GM21528 (cell line): ENCODE measurements at regions not wholly inside any gene's neighbourhood (a gene's known extent, or its start where the extent isn't known, plus 50 kb on each side); places are given as distances from the start of the nearest gene placed in this dataset.
"Not testable (repeated sequence)": the region's sequence is repeated elsewhere in the genome, so short reads cannot be mapped to it uniquely, and the experiment has no call there.

Experiments
- ATAC-seq: cut with Tn5 transposase; IDR thresholded peaks from one replicate; pipeline ENCODE4 v1.9.1; 2021; ENCODE audit warnings: mild to moderate bottlenecking, moderate library complexity; ENCODE audit not compliant: unreplicated experiment, low FRiP score

DNA sequence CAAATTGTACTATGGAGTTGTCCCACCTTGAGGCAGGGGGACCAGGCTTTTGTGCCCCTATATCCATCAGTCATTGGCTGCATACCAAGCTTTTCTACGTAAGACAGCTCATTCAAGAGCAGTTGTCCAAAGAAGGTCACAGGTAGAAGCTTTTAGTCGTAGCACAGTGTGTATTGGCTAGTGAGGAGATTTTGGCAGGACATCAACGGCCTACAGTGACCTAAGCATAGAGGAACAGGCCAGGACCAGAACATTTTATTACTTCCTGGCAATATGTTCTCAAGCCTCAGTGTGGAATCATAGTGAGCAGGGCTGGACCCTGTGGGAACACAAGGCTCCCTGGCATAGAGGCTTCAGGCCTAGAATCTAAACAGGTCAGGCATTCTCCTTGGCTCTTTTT, 105.4 kb upstream of the ANKRD28 start:
- ATAC-seq: no peak

DNA sequence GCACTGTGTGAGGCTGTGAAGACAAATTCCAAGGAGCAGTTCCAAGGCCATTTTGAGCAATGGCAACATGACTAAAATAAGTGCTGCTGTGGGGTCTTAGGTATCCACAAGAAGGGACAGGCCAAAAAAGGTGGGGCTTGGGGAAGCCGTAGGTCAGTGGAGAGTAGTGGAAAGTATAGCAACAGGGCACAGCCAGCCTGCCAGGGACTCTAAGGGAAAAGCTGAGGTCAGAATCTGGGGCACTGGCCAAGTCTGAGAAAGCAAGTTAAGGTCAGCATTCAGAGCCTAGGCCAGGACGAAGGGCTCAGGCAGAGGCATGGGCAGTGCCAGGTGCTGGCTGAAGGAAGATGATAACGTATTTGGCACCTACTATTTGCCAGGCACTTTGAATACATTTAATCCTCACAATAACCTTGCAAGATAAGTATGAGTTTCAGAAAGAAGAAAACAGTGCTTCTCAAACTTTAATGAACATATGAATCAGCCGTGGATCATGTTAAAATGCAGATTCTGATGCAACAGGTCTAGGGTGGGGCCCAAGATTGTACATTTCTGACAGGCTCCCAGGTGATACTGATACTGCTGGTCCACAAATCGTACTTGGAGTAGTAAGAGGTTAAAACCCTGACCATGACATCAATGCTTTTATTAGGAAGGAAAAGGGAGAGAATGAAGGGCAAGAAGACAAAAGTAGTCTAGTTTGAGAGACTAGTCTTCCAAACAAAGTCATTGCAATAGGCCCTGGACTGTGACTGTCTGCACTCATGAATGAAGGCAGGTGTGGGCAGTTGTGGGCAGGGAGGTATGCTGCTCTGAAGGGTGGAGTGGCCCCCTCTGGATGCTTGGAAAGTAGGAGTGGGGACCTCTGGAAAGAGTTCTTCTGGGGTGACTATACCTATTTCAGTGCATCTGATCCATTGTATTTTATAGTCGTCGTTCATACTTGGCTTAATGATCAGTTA, 106.3 kb upstream of the ANKRD28 start:
- ATAC-seq: no peak

DNA sequence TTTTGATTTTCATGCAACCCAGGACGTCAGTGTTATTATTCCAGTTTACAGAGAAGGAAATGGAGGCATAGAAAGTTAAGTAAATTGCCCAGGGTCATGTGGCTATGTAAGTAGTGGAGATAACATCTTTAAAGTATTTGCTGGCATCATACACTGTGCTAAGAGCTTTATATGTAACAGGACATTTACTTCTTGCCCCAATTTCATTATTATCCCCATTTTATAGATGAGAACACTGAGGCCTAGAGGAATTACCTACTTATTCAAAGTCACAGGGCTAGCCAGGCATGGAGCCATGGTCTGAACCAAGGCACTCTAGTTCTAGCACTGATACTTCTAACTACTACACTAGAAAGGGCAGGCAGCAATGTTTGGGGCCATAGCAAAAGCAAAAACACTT, 107.3 kb upstream of the ANKRD28 start:
- no peak for ATAC-seq

DNA sequence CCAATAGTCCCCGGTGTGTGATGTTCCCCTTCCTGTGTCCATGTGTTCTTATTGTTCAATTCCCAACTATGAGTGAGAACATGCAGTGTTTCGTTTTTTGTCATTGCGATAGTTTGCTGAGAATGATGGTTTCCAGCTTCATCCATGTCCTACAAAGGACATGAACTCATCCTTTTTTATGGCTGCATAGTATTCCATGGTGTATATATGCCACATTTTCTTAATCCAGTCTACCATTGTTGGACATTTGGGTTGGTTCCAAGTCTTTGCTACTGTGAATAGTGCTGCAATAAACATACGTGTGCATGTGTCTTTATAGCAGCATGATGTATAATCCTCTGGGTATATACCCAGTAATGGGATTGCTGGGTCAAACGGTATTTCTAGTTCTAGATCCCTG, 109.6 kb upstream of the ANKRD28 start:
- ATAC-seq: not testable (repeated sequence)

DNA sequence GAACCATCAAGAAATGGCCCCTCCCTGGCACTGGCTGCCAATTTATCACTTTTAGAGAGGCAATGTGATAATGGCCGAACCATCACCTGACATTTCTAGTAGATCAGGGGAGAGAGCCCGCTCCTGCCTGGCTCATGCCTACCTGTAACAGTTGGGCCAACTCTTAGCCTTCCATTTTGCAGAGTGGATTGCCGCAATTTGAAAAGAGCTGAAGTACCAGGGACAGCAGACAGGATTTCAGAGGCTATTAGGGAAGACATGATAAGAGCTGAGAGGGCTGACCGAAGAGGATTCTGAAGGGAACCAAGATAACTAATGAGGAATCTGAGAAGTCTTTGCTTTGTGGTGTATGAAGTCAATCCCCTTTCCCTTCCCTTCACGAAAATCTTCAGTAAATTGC, 121.2 kb upstream of the ANKRD28 start:
- no peak for ATAC-seq

DNA sequence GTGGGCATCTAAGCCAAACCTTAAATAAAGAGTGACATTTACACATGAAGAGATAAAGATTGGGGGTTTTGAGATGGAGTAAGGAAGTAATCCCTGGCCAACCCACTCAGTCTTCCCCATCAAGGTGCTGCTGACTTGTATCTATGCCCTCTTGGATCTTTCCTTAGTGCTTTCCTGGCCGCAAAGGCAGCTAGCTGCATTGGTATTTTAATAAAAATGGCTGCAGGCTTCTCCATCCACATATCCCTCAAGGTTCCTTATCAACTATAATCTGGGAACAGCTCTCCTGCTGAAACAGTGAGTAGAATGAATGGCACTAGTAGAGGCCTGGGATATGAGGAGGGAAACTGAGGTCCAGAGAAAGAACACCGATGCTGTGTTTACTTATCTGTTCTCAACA, 122.2 kb upstream of the ANKRD28 start:
- ATAC-seq: no peak

DNA sequence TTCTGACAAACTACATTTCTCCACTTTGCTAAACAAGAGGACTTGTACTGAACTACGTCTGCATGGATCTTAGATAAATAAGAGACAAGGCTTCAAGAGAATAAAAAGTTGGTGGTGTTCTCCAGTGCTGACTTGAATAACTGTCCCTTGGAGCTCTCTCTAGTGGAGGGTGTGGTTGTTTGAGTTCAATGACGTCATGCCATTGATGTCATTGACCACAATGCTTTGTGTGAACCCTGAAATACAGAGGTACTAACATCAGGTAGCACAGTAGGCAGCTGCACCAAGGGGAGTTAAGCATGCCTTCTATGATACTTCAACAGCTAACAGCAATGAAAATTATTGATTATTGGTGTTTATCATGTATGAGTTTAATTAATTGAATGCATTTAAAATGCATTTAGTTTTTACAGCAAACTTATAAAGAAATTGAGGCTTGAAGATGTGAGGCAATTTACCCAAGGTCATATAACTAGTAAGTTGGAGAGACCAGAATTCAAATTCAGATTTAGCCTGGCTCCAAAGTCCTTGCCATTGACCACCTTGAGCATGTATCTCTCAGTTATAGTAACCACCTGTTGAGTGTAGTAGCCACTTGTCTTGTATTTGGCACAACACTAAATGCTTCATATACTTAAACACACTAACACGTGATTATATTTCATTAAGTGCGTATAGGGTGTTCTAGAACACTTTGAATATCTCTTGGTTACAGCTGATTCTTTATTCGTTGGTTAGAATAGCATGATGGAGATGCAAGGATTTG, 126.0 kb upstream of the ANKRD28 start:
- no peak for ATAC-seq

DNA sequence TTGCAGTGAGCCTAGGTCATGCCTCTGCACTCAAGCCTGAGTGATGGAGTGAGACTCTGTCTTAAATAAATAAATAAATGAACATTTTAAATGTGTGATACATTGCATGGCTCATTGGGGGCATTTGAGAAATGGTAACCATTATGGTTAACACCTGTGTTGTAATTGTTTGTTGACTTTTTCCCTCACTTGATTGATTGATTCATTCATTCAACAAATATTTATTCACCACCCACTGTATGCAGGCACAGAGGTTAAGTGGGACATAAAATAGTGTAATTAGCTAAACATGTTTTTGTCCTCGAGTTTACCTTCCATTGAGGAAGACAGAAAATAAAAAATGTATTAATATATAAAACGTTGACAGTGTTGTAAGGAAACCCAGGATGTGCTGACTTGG, 127.1 kb upstream of the ANKRD28 start:
- ATAC-seq: no peak

DNA sequence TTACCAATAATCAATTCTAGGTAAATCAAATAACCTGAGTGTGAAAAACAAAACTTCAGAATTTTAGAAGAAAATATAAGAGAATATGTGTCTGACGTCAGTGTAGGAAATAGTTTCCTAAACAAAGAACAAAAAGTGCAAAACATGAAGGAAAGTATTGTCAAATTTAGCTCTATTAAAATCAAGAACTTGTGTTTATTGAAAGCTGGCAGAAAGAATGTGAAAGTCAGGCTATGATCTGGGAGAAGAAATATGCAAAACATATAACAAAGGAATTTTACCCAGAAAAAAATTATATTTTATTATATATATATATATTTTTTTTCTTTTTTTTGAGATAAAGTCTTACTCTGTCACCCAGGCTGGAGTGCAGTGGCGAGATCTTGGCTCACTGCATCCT, 129.1 kb upstream of the ANKRD28 start:
- ATAC-seq: no peak

DNA sequence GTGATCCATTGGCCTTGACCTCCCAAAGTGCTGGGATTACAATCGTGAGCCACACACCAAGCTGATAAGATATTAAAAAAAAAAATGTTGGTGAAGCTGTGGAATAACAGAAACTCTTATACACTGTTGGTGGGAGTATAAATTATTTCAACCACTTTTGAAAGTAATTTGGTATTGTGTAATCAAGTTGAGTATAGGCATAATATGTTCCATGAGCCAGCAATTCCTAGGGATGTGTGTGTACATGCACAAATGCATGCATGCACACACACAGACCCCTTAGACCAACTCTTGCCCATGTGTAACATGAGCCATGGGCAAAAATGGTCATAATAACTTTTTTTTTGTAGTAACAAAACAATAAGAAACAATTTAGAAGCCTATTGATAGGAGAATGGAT, 130.2 kb upstream of the ANKRD28 start:
- ATAC-seq: no peak

DNA sequence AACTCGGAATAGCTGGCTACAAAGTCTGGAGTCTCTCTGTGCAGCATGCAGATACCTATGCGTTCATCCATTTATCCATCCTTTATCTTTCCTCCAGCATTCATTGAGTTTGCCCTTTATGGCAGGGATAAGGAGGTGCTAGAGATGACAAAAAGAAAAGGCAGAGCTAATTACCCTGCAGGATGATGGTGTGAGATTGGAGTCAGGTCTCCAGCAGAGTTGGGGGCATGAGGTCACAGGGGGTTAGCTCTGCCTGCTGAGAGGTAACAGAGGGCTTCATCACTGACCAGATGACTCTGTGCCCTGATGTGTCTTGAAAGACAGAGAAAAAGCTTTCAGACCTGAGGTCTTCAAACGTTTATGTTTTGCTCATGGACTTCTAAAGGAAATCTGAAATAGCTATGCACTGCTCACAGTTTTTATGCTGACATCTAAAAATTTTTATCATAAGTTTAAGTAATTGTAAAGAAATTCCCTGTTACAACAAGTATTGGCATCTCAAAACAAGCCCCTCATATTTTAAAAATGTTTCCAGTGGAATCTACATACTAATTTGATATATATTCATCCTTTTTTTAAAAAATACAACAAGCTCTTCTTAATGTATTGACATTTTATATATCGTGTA, 132.3 kb upstream of the ANKRD28 start:
- ATAC-seq: no peak

DNA sequence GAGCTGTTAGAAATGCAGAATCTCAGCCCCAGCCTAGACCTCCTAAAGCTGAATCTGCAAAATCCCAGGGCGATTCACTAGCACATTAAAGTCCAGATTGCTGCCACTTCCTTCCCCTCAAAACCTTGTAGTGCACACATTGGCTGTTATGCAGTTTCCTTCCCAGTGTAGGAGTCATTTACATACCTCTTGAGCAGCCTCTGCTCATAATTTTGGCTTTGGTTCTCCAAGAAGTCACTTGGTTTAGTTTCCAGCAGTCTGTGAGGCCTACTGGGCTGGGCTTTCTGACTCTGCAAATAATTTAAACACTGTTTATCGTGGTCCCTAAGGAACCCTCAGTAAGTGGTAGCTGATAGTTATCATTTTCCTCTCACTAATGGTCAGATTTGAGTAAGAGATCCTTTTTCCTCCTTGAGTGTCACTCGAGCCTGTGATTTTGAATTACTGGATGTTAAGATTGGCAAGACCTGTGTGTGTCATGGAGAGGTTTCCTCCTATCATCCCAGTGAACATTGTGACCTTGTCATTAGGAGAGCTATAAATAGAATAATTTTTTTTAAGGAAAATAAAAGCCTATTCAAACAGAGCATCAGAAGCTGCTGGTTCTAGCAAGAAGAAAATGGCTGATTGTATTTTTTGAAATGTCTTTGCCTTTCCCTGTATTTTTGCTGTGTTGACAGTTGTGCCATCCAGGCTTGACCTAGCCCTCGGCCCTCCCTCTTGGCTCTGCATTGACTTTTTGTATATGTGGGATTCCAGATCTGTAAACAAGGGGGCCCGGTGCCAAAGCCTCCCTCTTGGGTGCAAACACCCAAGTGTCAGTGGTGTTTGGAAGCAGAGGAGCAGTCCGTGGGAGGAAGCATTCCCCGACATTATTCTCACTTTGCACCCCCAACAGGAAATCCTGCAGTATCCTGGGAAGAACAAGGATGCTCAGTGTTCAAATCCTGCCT, 134.8 kb upstream of the ANKRD28 start:
- no peak for ATAC-seq

DNA sequence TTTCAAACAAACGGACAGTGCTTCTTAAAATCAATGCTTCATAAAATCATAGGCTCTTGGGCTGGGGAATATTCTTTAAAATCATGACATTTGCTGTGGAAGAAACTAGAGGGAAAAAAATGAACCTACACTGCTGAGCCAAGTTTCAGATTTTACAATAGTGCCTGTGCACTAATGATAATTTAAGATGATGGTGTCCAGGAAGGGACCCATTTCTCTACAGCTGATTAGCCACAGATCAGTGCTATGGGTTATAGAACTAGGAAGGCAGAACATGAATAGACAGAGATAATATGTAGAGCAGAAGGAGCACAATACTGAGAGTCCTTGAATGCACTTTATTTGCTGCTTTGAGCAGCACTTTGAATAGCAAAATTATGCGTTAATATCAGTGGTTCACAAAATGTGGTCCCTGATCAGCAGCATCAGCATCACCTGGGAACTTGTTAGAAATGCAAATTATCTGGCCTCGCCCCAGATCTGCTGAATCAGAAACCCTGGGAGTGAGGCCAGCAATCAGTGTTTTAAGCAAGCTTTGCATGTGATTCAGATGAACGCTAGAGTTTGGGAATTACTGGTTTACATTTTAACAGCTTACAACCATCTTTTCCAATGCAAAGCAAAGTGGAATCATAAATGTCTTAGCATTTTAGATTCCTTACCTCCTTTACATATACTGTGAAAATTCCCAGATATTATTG, 135.8 kb upstream of the ANKRD28 start:
- no peak for ATAC-seq

DNA sequence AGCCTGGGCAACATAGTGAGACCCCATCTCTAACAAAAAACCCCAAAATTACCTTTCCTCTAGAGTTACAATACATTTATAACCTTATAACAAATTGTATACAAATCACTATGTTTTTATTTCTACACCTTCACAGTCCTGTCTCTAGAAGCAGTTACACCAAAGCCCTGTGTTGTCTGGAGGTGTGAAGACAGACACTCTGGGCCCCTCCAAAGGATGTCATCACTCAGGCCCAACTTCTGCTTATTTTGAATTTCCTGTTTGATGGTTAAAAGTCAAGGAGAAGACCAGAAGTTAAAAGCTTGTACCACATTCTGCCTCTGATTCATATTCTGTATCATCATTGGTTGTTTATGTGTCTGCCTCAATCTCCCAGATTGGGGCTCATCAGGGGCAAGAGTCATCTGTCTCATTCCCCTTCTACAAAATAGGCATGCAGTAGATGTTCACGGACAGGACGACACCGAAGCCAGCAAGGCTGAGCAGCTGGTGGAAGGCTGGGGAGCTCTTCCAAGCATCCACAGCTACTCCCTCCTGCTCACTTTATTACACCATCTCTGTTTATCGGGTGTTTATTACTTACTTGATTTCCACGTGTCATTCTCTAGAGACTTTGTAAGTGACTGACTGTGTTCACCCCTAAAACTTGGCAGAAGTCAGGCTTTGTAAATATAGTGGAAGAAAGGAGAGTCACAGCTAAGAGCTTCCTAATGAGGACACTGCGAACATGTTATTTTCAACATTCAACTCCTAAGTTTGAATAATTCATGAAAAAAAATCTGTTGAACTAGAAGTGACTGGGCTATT, 136.8 kb upstream of the ANKRD28 start:
- ATAC-seq: no peak

DNA sequence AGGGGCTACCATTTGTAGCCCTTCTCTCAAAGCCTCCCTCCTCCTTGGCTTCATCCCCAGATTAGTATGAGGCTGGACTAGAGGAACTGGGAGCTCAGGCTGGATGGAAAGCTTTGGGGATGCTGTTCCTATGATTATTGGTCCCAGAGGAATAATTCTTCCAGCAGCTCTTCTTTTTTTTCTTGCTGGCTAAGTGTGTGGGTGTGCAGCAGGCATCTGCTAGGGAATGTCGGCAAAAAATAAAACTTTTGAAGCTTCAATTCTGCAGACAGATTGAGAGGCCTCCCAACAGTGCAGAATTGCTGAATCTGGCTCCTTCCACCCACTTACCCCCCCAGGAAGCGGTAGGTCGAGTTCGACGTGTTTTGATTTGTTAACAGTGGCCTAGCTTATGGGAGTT, 138.5 kb upstream of the ANKRD28 start:
- ATAC-seq: no peak

DNA sequence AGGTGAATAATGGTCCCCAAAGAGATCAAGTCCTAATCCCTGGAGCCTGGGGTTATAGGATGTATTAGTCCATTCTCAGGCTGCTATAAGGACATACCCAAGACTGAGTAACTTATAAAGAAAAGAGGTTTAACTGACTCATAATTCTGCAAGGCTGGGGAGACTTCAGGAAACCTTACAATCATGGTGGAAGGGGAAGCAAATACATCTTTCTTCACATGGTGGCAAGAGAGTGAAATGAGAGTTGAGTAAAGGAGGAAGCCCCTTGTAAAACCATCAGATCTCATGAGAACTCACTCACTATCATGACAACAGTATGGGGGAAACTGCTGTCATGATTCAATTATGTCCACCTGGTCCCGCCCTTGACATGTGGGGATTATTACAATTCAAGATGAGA, 142.9 kb upstream of the ANKRD28 start:
- ATAC-seq: no peak

DNA sequence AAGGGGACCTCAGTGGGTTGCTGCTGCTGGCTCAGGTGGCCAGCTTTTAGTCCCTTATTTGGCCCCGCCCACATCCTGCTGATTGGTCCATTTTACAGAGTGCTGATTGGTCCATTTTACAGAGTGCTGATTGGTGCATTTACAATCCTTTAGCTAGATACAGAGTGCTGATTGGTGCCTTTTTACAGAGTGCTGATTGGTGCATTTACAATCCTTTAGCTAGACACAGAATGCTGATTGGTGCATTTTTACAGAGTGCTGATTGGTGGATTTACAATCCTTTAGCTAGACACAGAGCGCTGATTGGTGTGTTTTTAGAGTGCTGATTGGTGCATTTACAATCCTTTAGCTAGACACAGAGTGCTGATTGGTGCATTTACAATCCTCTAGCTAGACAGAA, 143.7 kb upstream of the ANKRD28 start:
- not testable (repeated sequence) for ATAC-seq

DNA sequence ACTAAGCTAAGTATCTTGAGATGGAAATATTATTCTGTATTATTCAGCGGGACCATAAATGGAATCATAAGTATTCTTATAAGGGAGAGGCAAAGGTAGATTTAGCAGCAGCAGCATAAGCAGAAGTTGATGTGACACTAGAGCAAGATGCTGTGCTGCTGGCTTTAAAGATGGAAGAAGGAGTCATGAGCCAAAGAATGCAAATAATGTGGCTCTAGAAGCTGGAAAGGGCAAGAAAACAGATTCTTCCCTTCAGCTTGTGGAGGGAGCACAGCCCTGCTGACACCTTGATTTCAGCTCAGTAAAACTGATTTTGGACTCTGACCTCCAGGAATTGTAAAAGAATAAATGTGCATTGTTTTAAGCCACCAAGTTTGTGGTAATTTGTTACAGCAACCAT, 144.2 kb upstream of the ANKRD28 start:
- ATAC-seq: no peak

DNA sequence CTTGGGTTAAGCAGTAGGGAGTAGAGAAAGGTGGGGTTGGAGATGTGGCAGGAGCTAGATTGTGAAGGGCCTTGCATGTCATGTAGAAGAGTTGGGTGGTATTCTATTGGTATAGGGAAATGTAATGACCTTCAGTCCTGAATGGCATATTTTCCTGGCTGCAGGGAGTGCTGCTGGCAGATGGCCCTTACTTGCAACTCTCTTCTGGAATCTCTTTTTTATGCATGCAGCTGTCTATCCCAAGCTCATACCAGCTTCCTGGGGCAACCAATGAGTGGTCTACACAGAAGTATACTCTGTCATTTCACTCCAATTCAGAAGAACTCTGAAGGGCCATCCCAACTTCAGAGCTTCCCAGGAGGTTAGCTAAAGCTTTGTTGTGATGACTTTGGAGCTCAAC, 144.7 kb upstream of the ANKRD28 start:
- no peak for ATAC-seq
